ENCODE measurements at regions not wholly inside any gene's neighbourhood (a gene's known extent, or its start where the extent isn't known, plus 50 kb on each side); places are given as distances from the start of the nearest gene placed in this dataset.

- DNase-seq: no peak
Measured at GRCh38 chr3:161444694-161445077, 51.9 kb upstream of the OTOL1 start.

- no peak for DNase-seq
Measured at GRCh38 chr3:161443921-161444693, 52.5 kb upstream of the OTOL1 start.

GRCh38 chr3:161430307-161430706 is 59.0 kb upstream of the SPTSSB start:
- no peak for DNase-seq

- no peak for DNase-seq
Measured at GRCh38 chr3:161427347-161427746, 56.0 kb upstream of the SPTSSB start.

- DNase-seq: no peak
Measured at GRCh38 chr3:161426758-161427157, 55.4 kb upstream of the SPTSSB start.

GRCh38 chr3:161423911-161424522 is 52.7 kb upstream of the SPTSSB start:
- peak in 3 of 6 experiments; percentile 19 to 60 (median 49) for DNase-seq

GRCh38 chr3:161422171-161422700 is 50.9 kb upstream of the SPTSSB start:
- DNase-seq: no peak

All from stimulated activated naive CD4-positive, alpha-beta T cell (primary cell).